ENCODE measurements at regions not wholly inside any gene's neighbourhood (a gene's known extent, or its start where the extent isn't known, plus 50 kb on each side); places are given as distances from the start of the nearest gene placed in this dataset.

- no peak for TF ChIP-seq CTCF (IDR thresholded peaks at IDR 0.05)
- no peak for TF ChIP-seq POLR2A (IDR thresholded peaks at IDR 0.05)
Observed at GRCh38 chr3:104805508-104805907, 561.2 kb upstream of the ALCAM start.

Data from body of pancreas (tissue), 4 donors.